NCI-H345 (cell line): ENCODE measurements at regions not wholly inside any gene's neighbourhood (a gene's known extent, or its start where the extent isn't known, plus 50 kb on each side); places are given as distances from the start of the nearest gene placed in this dataset.

ENCODE experiments used
- DNase-seq: peaks from one replicate; lab custom pipeline; 2025; lab: John Stamatoyannopoulos, UW

DNA sequence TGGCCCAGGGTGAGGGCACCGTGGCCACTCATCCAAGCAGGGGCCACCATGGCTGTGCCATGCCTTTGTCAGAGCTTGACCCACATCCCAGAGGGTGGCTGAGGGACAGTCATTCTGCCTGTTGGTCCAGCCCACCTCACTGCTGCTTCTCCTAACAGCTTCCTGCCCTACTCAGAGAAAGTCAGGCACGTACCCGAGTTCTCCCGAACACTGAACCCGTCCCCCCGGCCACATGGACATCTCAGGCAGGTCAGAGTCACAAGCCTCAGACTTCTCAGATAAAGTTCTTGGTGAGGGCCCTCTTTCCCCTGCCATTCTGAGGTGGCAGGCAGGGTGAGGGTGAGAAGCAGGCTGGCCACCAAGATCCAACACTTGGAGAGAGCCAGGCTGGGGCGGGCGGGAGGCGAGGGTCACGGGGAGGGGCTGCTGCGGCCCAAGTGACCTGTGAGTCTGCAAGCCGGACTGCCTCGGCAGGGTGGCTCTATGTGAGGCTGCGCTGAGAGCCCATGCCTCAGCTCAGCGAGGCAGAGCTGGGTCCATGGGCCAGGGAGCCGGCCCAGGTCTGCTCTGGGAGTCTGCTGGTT is 317.8 kb downstream of the TMEM121 start:
- DNase-seq, result no peak

DNA sequence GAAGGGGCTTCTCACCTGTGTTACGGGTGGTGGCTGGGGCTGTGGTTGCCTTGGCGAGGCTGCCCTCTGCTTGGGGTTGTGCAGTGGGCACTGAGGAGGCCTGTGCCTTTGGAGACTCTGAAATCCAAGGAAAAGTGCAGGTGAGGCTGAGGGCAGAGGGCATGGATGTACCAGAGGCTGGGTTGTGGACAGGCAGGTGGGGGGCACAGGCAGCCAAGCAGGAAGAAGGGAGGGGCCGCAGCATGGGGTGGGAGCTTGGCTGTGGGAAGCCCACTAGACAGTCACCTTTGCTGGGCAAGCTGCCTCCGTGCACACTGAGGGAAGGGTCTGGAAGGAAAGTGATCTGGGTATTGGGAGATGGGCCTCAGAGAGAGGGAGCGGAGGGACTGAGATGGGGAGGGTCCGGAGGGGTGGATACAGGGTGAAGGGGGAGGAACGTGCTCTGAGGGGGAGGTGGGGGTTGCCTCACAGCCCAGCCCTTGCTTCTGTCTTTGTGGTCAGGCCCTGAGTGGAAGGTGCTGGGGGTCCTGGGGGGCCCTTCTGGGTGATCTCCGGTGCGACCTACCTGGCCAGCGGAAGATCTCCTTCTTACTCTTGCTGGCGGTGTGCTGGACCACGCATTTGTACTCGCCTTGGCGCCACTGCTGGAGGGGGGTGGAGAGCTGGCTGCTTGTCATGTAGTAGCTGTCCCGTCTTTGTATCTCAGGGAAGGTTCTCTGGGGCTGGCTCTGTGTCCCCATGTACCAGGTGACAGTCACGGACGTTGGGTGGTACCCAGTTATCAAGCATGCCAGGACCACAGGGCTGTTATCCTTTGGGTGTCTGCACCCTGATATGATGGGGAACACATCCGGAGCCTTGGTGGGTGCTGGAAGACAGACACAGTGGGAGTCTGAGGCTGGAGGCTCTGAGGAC is 318.7 kb downstream of the TMEM121 start:
- no peak for DNase-seq

DNA sequence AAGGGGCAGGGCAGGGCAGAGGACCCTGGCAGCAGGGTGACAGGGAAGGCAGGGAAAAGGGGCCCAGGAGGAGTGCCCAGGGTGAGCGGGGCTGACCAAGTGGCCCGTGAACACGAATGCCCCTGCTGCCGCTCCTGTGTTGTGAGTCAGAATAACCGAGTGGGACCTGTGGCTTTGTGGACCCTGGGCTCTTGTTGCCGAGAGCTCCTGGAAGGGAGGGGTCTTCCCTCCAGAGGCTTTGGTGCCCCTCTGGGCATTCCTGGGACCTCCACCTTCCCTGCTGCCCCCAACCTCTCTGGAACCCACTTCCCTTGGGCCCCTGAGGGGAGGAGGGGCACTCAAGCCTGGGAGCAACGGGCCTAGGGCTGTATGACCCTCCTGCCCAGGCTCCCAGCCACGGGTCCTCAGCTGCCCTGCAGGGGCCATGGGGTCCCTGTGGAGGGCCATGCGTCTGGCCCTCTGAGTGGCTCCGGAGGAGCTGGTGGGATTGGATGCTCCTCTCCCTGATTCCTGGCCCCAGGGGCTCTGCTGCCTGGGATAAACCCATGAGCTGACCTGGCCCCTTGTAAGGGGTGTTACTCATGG is 319.4 kb downstream of the TMEM121 start:
- no peak for DNase-seq

DNA sequence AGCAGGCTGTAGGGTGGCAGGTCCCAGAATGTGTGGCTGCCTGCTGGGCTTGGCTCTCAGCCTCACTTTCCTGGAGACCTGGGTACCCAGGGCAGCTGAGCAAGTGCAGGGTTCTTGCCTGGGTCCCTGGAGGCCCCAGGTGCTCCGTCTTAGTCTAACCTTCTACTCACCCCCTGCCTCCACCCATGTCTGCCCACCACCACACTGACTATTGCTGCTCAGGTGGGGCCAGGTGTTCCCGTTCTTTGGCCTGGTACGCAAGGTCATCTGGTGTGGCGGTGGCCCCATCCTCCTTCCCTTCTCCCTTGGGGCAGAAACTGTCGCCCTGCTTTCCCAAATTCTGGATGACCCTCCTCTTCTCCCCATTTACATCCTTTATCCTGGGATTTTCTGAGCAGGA is 319.9 kb downstream of the TMEM121 start:
- DNase-seq, result no peak

DNA sequence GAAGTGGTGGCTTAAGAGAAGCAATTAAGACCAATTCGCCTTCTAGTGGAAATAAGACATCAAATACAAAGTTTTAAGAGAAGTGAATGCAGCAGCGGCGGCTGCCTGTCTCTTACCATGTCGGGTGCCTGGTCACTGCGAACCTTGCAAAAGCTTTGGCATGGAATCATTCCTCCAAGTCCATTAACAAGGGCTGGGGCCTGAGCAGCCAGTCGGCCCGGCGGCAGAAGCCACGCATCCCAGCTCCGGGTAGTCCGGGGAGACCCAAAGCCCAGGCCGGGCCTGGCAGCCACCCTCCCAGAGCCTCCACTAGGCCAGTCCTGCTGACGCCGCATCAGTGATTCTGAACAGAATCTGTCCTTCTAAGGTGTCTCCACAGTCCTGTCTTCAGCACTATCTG is 321.0 kb downstream of the TMEM121 start:
- no peak for DNase-seq

DNA sequence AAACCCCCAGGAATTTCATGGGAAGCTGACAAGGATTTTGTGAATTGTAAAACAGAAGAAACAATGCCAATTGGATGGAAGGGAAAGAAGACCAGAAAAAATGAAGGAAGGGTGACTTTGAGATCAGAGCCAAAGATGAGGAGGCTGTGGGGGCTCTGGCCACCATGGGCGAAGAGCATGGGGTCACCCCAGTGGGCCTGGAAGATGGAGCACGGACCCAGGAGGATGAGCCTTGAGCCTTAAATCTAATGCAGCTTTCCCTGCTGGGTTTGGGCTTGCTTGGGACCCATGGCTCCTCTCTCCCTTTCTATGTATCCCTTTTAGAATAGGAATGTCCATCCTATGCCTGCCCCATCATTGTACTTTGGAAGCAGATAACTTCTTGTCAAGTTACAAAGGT is 322.2 kb downstream of the TMEM121 start:
- DNase-seq, result no peak

DNA sequence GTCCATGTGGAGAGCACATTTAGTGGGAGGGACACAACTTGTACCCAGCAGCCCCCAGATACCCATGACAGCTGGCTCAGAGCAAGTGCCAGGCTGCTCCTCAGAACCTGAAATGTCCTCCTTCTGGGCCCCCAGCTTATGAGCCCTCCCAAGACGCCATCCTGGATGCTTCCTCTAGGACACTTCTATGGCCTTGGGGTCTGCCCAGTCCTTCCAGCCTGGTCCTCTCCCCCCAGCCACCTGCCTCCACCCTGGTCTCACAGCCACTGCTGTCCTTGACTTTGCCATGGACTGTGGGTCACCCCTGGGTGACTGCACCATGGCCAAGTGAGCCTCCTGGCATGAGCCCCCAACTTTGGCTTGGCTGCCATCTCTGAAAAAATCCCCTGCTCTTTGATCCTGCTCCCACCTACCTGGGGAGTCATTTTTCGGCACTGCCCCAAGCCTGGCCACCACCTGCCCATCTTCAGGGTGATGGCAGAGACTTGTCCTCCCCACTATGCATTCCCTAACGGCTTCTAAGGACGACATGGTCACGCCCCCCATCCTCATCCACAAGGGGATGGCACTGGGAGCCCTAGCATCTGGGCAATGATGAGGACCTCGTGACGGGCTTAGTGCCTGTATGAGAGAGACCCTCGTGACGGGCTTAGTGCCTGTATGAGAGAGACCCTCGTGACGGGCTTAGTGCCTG is 323.7 kb downstream of the TMEM121 start:
- DNase-seq, result no peak

DNA sequence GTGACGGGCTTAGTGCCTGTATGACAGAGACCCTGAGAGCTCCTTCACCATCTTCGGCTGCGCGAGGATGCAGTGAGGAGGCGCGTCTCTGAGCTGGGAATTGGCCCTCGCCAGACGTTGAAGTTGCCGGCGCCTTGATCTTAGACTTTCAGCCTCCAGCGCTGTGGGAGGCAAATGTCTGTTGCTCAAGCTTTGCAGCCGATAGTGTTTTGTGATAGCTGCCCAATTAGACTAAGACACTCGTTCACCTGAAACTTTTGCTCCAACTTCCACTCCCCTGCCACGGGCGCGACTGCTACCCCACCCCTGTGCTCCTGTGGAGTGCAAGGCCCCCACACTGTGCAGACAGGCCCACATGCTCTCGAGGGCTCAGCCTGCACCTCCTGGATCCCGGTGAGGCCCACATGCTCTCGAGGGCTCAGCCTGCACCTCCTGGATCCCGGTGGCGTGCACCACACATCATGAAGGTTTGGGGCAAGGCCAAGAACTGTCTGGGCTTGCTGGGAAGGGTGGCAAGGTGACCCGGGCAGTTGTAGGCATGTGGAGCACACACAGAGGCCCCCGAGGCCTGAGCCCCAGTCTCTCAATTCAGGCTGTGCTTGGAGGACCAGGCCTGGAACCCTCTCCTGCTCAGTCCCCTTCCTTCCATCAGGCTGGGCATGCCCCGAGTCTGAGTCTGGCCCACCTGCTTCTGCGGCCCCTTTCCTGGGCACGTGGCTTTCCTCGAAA is 324.6 kb downstream of the TMEM121 start:
- DNase-seq, result no peak

DNA sequence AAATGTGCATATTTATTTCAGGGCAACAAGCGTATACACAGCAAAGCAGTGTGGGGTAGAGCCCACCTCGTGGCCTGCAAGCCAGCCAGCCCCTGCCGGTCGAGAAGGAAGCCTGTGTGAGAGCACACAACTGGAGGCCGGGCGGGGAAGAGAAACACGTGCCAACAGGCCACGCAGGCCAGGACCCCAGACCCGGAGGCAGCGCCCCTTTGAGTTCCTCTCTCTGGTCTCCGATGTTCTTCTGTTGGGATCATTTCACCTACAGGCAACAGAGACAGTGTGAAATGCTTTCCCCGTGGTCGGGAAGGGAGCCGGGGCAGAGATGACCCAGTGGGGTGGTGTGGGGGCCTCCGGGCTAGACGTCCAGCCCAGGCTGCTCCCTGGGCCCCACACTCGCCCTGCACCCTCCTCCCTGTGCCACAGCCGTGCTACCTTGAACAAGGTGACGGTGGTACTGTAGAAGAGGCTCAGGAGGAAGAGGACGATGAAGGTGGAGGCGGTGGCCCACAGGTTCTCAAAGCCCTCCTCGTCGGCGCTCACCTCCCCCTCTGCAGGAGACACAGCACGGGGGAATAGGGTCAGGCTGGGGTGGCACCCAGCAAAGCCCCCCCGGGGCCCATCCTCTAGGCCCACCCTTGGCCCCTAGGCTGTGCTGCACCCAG is 325.5 kb downstream of the TMEM121 start:
- DNase-seq, result no peak

DNA sequence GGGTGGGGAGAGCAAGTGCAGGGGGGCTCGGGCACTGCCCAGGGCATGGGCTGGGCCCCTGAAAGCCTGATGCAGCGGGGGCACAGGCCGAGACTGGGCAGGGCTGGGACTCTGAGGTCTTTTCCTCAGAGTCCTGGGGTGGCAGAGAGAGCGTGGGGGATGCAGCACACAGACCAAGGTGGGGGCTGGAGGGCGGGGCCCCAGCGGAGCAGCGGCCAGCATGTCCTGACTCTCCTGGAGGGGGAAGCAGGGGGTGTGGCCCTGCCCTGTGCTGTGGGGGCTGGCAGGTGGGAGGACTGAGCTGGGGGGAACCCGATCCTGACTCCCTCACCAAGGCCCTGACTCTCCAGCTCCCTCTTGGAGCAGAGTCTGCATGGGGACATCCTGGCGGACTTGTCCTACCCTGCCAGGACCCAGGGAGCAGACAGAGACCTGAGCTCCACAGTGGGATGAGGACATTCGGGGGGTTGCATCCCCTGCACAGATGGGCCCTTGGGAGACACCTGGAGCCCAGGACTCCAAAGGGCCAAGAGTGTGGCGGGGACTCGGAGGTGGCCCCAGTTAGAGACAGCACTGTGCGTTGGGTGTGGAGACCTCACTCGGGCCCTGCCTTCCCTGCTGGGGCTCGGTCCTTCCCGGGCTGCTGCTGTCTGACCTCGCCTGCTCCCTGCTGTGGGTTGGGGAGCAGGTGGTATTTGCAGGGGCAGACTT is 326.1 kb downstream of the TMEM121 start:
- no peak for DNase-seq

DNA sequence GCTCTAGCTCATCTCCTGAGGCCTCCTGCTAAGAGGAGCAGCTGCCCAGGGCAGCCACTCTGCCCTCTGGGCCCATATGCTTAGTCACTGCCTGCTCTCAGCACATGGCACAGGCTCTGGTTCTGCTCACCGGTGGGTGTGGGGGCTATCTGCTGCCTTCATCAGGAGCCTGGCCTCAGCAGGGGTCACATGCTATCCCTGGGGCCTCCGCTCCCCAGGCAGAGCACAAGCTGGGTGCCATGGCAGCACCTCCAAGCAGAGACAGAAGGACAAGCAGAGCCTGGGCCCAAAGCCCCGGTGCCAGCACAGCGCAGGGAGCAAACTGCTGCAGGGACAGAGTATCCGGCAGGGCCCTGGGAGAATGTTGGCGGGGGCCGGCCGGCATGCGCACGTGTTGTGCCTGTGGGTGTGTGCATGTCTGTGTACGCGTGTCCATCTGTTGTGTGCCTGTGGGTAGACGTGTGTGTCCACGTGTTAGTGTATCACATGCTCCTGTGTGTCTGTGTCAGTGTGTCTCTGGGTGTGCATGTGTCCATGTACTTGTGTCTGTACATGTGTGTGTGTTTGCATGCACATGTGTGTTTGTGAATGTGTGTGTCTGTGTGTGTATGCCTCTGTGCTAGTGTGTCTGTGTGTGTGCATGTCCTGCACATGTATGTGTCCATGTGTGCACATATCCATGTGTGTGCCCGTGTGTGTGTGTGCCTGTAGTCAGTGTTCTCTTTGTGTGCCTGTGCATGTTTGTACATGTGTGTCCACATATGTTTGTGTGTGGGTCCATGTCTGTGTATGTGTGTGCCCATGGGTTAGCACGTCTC is 326.9 kb downstream of the TMEM121 start:
- DNase-seq, result no peak

DNA sequence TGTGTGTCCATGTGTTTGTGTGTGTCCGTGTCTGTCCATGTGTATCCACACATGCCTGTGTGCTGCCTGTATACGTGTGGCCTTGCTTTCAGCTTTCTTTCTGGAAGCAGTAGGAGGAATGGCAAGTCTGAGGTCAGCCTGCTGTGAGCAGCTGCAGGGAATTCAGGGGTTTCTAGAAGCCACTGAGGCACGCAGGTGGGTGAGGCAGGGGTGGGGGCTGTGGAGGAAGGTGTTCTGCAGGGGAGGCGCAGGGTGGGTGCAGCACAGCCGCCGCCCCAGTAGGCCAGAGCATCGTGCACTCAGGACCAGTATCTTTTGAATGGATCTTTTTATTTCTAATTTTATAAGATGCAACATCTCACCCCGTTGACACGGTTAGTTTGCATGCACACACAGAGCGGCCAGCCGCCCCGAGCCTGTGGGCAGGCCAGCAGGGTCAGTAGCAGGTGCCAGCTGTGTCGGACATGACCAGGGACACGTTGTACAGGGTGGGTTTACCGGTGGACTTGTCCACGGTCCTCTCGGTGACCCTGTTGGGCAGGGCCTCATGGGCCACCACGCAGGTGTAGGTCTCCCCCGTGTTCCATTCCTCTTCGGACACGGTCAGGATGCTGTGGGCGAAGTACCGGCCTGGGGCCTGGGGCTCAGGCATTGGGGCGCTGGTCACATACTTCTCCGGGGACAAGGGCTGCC is 327.7 kb downstream of the TMEM121 start:
- DNase-seq, result no peak

DNA sequence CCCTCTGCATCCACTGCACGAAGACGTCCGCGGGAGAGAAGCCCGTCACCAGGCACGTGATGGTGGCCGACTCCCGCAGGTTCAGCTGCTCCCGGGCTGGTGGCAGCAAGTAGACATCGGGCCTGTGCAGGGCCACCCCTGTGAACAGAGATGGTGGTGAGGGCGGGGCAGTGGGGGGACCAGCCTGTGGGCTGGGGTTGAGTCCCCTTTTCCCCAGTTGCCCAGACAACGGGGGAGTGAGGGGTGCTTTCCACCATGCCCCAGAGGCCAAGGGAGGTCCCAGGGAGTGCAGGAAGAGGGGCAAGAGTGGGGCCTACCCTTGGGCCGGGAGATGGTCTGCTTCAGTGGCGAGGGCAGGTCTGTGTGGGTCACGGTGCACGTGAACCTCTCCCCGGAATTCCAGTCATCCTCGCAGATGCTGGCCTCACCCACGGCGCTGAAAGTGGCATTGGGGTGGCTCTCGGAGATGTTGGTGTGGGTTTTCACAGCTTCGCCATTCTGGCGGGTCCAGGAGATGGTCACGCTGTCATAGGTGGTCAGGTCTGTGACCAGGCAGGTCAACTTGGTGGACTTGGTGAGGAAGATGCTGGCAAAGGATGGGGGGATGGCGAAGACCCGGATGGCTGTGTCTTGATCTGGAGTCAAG is 328.3 kb downstream of the TMEM121 start:
- no peak for DNase-seq

DNA sequence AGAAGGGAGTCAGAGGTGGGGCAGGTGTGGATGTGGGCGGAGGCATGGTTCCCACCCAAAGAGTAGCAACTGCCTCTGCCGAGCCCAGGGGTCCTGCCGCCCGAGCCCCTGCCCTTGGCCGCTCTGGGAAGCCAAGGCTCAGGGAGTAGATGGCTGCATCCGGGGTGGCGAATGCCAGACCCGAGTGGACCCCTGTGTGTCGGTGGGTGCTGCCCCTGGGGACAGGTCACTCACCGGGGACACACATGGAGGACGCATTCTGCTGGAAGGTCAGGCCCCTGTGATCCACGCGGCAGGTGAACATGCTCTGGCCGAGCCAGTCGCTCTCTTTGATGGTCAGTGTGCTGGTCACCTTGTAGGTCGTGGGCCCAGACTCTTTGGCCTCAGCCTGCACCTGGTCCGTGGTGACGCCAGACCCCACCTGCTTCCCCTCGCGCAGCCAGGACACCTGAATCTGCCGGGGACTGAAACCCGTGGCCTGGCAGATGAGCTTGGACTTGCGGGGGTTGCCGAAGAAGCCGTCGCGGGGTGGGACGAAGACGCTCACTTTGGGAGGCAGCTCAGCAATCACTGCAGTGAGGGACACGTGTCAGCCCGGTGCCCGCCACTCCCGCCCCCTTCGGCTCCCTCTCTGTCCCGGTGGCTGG is 329.0 kb downstream of the TMEM121 start:
- DNase-seq, result no peak

DNA sequence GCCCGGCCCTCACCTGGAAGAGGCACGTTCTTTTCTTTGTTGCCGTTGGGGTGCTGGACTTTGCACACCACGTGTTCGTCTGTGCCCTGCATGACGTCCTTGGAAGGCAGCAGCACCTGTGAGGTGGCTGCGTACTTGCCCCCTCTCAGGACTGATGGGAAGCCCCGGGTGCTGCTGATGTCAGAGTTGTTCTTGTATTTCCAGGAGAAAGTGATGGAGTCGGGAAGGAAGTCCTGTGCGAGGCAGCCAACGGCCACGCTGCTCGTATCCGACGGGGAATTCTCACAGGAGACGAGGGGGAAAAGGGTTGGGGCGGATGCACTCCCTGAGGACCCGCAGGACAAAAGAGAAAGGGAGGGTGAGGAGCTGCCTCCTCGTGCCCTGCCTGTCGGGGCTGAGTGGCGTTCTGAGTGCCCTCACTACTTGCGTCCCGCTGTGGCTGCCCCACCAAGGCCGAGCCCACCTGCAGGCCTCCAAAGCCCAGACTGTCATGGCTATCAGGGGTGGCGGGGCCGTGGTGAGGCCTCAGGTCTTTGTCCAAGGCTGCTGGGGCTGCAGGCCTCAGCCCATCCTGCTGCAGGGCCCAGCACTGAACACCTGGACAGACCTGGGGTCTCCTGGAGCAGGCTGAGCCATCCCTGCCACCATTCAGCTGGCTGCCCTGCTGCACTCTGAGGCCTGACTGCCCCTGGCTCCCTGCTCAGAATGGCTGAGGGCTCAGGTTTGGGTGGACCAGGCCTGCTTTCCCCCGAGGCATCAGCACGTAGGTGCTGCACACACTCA is 329.7 kb downstream of the TMEM121 start:
- DNase-seq, result no peak

DNA sequence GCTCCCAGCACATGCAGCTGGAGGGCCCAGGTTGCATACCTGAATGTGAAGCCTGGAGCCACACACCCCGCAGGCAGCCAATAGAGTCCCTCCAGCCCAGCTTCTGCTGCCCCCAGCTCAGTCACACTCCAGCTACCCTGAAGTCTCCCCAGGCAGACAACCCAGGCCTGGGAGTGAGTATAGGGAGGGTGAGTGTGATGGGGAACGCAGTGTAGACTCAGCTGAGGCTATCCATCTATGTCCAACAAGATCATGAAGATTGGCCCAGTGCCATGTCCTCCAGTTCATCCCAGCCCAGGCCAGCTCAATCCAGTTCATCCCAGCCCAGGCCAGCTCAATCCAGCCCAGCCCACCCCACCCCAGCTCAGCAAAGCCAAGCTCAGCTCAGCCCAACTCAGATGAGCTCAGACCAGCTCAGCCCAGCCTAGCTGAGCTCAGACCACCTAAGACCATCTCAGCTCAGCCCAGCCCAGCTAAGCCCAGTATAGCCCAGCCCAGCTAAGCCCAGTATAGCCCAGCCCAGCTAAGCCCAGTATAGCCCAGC is 330.4 kb downstream of the TMEM121 start:
- no peak for DNase-seq

DNA sequence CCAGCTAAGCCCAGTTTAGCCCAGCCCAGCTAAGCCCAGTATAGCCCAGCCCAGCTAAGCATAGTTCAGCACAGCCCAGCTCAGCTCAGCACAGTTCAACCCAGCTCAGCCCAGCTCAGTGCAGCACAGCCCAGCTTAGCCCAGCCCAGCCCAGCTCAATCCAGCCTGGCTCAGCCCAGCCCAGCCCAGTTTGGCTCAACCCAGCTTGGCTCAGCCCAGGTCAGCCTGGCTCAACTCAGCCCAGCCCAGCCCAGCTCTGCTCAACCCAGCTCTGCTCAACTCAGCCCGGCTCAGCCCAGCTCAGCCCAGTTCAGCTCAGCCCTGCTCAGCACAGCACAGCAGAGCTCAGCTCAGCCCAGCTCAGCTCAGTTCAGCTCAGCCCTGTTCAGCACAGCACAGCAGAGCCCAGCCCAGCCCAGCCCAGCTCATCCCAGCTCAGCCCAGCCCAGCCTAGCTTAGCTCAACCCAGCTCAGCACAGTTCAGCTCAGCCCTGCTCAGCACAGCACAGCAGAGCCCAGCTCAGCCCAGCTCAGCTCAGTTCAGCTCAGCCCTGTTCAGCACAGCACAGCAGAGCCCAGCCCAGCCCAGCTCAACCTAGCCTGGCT is 330.9 kb downstream of the TMEM121 start:
- DNase-seq, result no peak
